LNCaP clone FGC (cell line): ENCODE measurements at regions not wholly inside any gene's neighbourhood (a gene's known extent, or its start where the extent isn't known, plus 50 kb on each side); places are given as distances from the start of the nearest gene placed in this dataset.

Source experiments
- DNase-seq: peaks from one replicate; pipeline ENCODE4 v3.0.0-alpha.2; 2011; ENCODE audit warnings: low read depth
- H3K4me3 ChIP-seq: 2 replicates; pipeline ENCODE4 v1.5.1; 2011; ENCODE audit warnings: mild to moderate bottlenecking, low read depth, low read length, control low read depth
- CTCF ChIP-seq: IDR thresholded peaks from 2 replicates; pipeline ENCODE4 v1.5.1; 2012; ENCODE audit warnings: mild to moderate bottlenecking; ENCODE audit not compliant: control insufficient read depth, insufficient read depth; ENCODE audit errors: extremely low read depth

- no peak overlapping the region for H3K4me3 ChIP-seq
- no peak for TF ChIP-seq CTCF
- no peak for DNase-seq
Observed at GRCh38 chr4:19835429-19835828, 416.3 kb upstream of the SLIT2 start.

- no peak overlapping the region for H3K4me3 ChIP-seq
- DNase-seq, result no peak
- no peak for TF ChIP-seq CTCF
Observed at GRCh38 chr4:19832411-19832810, 419.3 kb upstream of the SLIT2 start.

GRCh38 chr4:19831644-19832285 lies 419.9 kb upstream of the SLIT2 start:
- TF ChIP-seq CTCF, result no peak
- no peak for DNase-seq

GRCh38 chr4:19829101-19829500 lies 422.6 kb upstream of the SLIT2 start:
- TF ChIP-seq CTCF, result no peak
- no peak overlapping the region for H3K4me3 ChIP-seq
- no peak for DNase-seq

More at GRCh38 chr4:19831644-19832285, 419.9 kb upstream of the SLIT2 start:
- H3K4me3 ChIP-seq, result no peak overlapping the region

- DNase-seq, result no peak
- no peak overlapping the region for H3K4me3 ChIP-seq
- TF ChIP-seq CTCF, result no peak
Observed at GRCh38 chr4:19823781-19824180, 427.9 kb upstream of the SLIT2 start.

- TF ChIP-seq CTCF, result no peak
- DNase-seq, result no peak
- no peak overlapping the region for H3K4me3 ChIP-seq
Observed at GRCh38 chr4:19819737-19820136, 432.0 kb upstream of the SLIT2 start.

- TF ChIP-seq CTCF, result no peak
- no peak for DNase-seq
- no peak overlapping the region for H3K4me3 ChIP-seq
Observed at GRCh38 chr4:19809989-19810388, 441.7 kb upstream of the SLIT2 start.
